ENCODE measurements at regions not wholly inside any gene's neighbourhood (a gene's known extent, or its start where the extent isn't known, plus 50 kb on each side); places are given as distances from the start of the nearest gene placed in this dataset.

GRCh38 chr5:28517691-28518090 is 1479.3 kb upstream of the CDH9 start:
- DNase-seq = peak in 1 of 3 donors; percentile 29

- no peak for DNase-seq
Observed at GRCh38 chr5:28516722-28517121, 1478.3 kb upstream of the CDH9 start.

- no peak for DNase-seq
Observed at GRCh38 chr5:28512648-28513047, 1474.3 kb upstream of the CDH9 start.

GRCh38 chr5:28505121-28505520 is 1466.7 kb upstream of the CDH9 start:
- no peak for DNase-seq

GRCh38 chr5:28500511-28500910 is 1462.1 kb upstream of the CDH9 start:
- DNase-seq = no peak

GRCh38 chr5:28499766-28500290 is 1461.4 kb upstream of the CDH9 start:
- DNase-seq = no peak

GRCh38 chr5:28495876-28496275 is 1457.5 kb upstream of the CDH9 start:
- DNase-seq = no peak

GRCh38 chr5:28493456-28493855 is 1455.1 kb upstream of the CDH9 start:
- no peak for DNase-seq

- DNase-seq = no peak
Observed at GRCh38 chr5:28488752-28489151, 1450.4 kb upstream of the CDH9 start.

GRCh38 chr5:28483327-28484025 is 1445.1 kb upstream of the CDH9 start:
- DNase-seq = no peak

- DNase-seq = no peak
Observed at GRCh38 chr5:28473531-28474107, 1435.2 kb upstream of the CDH9 start.

- no peak for DNase-seq
Observed at GRCh38 chr5:28468166-28468565, 1429.8 kb upstream of the CDH9 start.

- DNase-seq = no peak
Observed at GRCh38 chr5:28463728-28464127, 1425.3 kb upstream of the CDH9 start.

GRCh38 chr5:28451483-28451882 is 1413.1 kb upstream of the CDH9 start:
- DNase-seq = no peak

GRCh38 chr5:28450997-28451396 is 1412.6 kb upstream of the CDH9 start:
- DNase-seq = no peak

GRCh38 chr5:28448791-28449190 is 1410.4 kb upstream of the CDH9 start:
- no peak for DNase-seq

GRCh38 chr5:28430565-28431178 is 1392.3 kb upstream of the CDH9 start:
- no peak for DNase-seq

GRCh38 chr5:28421141-28421540 is 1382.8 kb upstream of the CDH9 start:
- no peak for DNase-seq

GRCh38 chr5:28415791-28416443 is 1377.5 kb upstream of the CDH9 start:
- no peak for DNase-seq

GRCh38 chr5:28414619-28415018 is 1376.2 kb upstream of the CDH9 start:
- no peak for DNase-seq

GRCh38 chr5:28408651-28409050 is 1370.3 kb upstream of the CDH9 start:
- DNase-seq = no peak

GRCh38 chr5:28408186-28408585 is 1369.8 kb upstream of the CDH9 start:
- DNase-seq = peak in 1 of 3 donors; percentile 57

All from muscle of back (tissue), 3 donors.